Thoracic aorta (tissue), 2 donors: ENCODE measurements at regions not wholly inside any gene's neighbourhood (a gene's known extent, or its start where the extent isn't known, plus 50 kb on each side); places are given as distances from the start of the nearest gene placed in this dataset.

ENCODE experiments used
- ATAC-seq: fragments of 150-250 bp; one replicate; pipeline ENCODE4 v1.8.0; 2017; ENCODE audit warnings: low read depth; ENCODE audit not compliant: insufficient number of reproducible peaks, low FRiP score
- DNase-seq: peaks from one replicate; pipeline ENCODE4 v3.0.0-alpha.2; 2020; ENCODE audit warnings: low spot score
- H3K27ac ChIP-seq, 2 donors: fragments of 200-600 bp; sonication (generic); 1 replicate in 1 of 2; 2 replicates in 1 of 2; pipeline ENCODE4 v1.5.1; 2016; ENCODE audit warnings: mild to moderate bottlenecking in 2 of 2, moderate library complexity in 2 of 2
- H3K27me3 ChIP-seq: fragments of 200-600 bp; sonication (generic); replicated peaks from 2 replicates; pipeline ENCODE4 v1.6.0; 2016; ENCODE audit warnings: mild to moderate bottlenecking; ENCODE audit not compliant: insufficient read depth
- H3K36me3 ChIP-seq: fragments of 200-600 bp; sonication (generic); one replicate; pipeline ENCODE4 v1.5.1; 2016
- H3K4me1 ChIP-seq, 2 donors: fragments of 200-600 bp; sonication (generic); 1 replicate in 1 of 2; 2 replicates in 1 of 2; pipeline versions ENCODE4 v1.5.1 to v1.6.0; 2016; ENCODE audit warnings: low read depth in 2 of 2, mild to moderate bottlenecking in 1 of 2; ENCODE audit not compliant: control insufficient read depth in 1 of 2
- H3K4me3 ChIP-seq: fragments of 200-600 bp; sonication (generic); 2 replicates; pipeline ENCODE4 v1.5.1; 2016; ENCODE audit warnings: mild to moderate bottlenecking
- H3K9me3 ChIP-seq: fragments of 200-600 bp; sonication (generic); 2 replicates; pipeline ENCODE4 v1.5.1; 2016
- CTCF ChIP-seq: fragments of 200-600 bp; sonication (generic); IDR thresholded peaks from one replicate; pipeline ENCODE4 v1.5.1; 2019; ENCODE audit warnings: antibody characterized with exemption

GRCh38 chr18:25759111-25759510 is 331.3 kb downstream of the SS18 start:
- Histone ChIP-seq H3K36me3 (no peaks in the 10 kb centered on the region), H3K4me1 (no peaks in the 10 kb centered on the region), H3K27ac (no peak overlapping the region), H3K4me3 (no peak overlapping the region), H3K9me3 (no peaks in the 10 kb centered on the region), H3K27me3 (no peaks in the 10 kb centered on the region)
- ATAC-seq (no peak), DNase-seq (no peak)
- TF ChIP-seq CTCF = no peak

- DNase-seq (no peak), ATAC-seq (no peak)
- H3K36me3 ChIP-seq = no peaks in the 10 kb centered on the region
- no peak for TF ChIP-seq CTCF
- no peaks in the 10 kb centered on the region for H3K9me3 ChIP-seq
- no peaks in the 10 kb centered on the region for H3K4me1 ChIP-seq
- H3K27ac ChIP-seq = no peak overlapping the region
- H3K4me3 ChIP-seq = no peak overlapping the region
- no peaks in the 10 kb centered on the region for H3K27me3 ChIP-seq
Measured at GRCh38 chr18:25743646-25744151, 346.7 kb downstream of the SS18 start.

GRCh38 chr18:25739376-25739775 is 351.0 kb downstream of the SS18 start:
- no peak overlapping the region for H3K4me3 ChIP-seq
- no peaks in the 10 kb centered on the region for H3K4me1 ChIP-seq
- H3K36me3 ChIP-seq = no peaks in the 10 kb centered on the region
- ATAC-seq (no peak), DNase-seq (no peak)
- H3K27ac ChIP-seq = no peak overlapping the region
- H3K27me3 ChIP-seq = no peaks in the 10 kb centered on the region
- TF ChIP-seq CTCF = no peak
- H3K9me3 ChIP-seq = no peaks in the 10 kb centered on the region

- H3K9me3 ChIP-seq = no peaks in the 10 kb centered on the region
- H3K36me3 ChIP-seq = no peaks in the 10 kb centered on the region
- no peaks in the 10 kb centered on the region for H3K4me1 ChIP-seq
- H3K27ac ChIP-seq = no peak overlapping the region
- no peak overlapping the region for H3K4me3 ChIP-seq
- TF ChIP-seq CTCF = no peak
- H3K27me3 ChIP-seq = no peaks in the 10 kb centered on the region
- ATAC-seq (no peak), DNase-seq (no peak)
Measured at GRCh38 chr18:25737710-25738311, 352.6 kb downstream of the SS18 start.

GRCh38 chr18:25736516-25736915 is 353.9 kb downstream of the SS18 start:
- Histone ChIP-seq H3K36me3 (no peaks in the 10 kb centered on the region), H3K4me3 (no peak overlapping the region), H3K4me1 (no peaks in the 10 kb centered on the region), H3K9me3 (no peaks in the 10 kb centered on the region), H3K27me3 (no peaks in the 10 kb centered on the region), H3K27ac (no peak overlapping the region)
- no peak for TF ChIP-seq CTCF
- ATAC-seq (no peak), DNase-seq (no peak)
